SK-N-SH (cell line): ENCODE measurements at regions not wholly inside any gene's neighbourhood (a gene's known extent, or its start where the extent isn't known, plus 50 kb on each side); places are given as distances from the start of the nearest gene placed in this dataset.

Experiments
- CTCF ChIA-PET: fragments of 300-600, 350-600 bp; formaldehyde crosslinking; extraction: SDS; loops from one replicate; lab custom pipeline; 2021; lab: Yijun Ruan, JAX
- POLR2A ChIA-PET: fragments of 350-600 bp; sonication (Branson Sonifier 250); formaldehyde crosslinking; extraction: SDS; loops from one replicate; lab custom pipeline; 2020; ENCODE audit warnings: antibody characterized with exemption, inconsistent platforms; lab: Yijun Ruan, JAX
- DNase-seq: peaks from one replicate; pipeline ENCODE4 v3.0.0; 2012
- H2AFZ ChIP-seq: fragments of 200-600 bp; sonication (generic); 2 replicates; pipeline ENCODE4 v1.8.1; 2016; ENCODE audit warnings: antibody characterized with exemption, mild to moderate bottlenecking, low read depth
- H3F3A ChIP-seq: fragments of 200-600 bp; sonication (generic); replicated peaks from 2 replicates; pipeline ENCODE3; 2016; ENCODE audit warnings: antibody characterized with exemption, mild to moderate bottlenecking; ENCODE audit not compliant: insufficient read depth
- H3K27ac ChIP-seq, 2 experiments: fragments of 200-500 bp in 1 of 2; fragments of 200-600 bp in 1 of 2; sonication (Bioruptor generic) in 1 of 2; sonication (generic), shearing (Covaris generic) in 1 of 2; 2 replicates each; pipeline versions ENCODE4 v1.5.1 to v1.6.1; 2014 to 2016; ENCODE audit warnings: low read depth in 2 of 2, inconsistent platforms in 1 of 2, low read length in 1 of 2, mild to moderate bottlenecking in 1 of 2, mixed read lengths in 1 of 2
- H3K27me3 ChIP-seq: fragments of 200-600 bp; sonication (generic), shearing (Covaris generic); 2 replicates; pipeline ENCODE4 v1.6.1; 2016; ENCODE audit warnings: mixed run types; ENCODE audit not compliant: insufficient read depth
- H3K36me3 ChIP-seq, 2 experiments: fragments of 200-500 bp in 1 of 2; fragments of 200-600 bp in 1 of 2; sonication (Bioruptor generic) in 1 of 2; sonication (generic) in 1 of 2; replicated peaks in 1 of 2; 2 replicates each; pipeline versions ENCODE3 to v1.5.1; 2014 to 2016; ENCODE audit warnings: low read length in 1 of 2, mild to moderate bottlenecking in 1 of 2; ENCODE audit not compliant: insufficient read depth in 2 of 2, control insufficient read depth in 1 of 2
- H3K4me1 ChIP-seq, 2 experiments: fragments of 200-500 bp in 1 of 2; fragments of 200-600 bp in 1 of 2; sonication (Bioruptor generic) in 1 of 2; sonication (generic), shearing (Covaris generic) in 1 of 2; 2 replicates each; pipeline versions ENCODE4 v1.5.1 to v1.6.1; 2014 to 2016; ENCODE audit warnings: low read depth in 1 of 2, low read length in 1 of 2, mixed run types in 1 of 2; ENCODE audit not compliant: insufficient read depth in 2 of 2, control insufficient read depth in 1 of 2
- H3K4me2 ChIP-seq: fragments of 200-600 bp; sonication (generic), shearing (Covaris generic); 2 replicates; pipeline ENCODE4 v1.6.1; 2017; ENCODE audit warnings: mixed run types
- H3K4me3 ChIP-seq, 2 experiments: fragments of 200-500 bp in 1 of 2; fragments of 200-600 bp in 1 of 2; sonication (Bioruptor generic) in 1 of 2; sonication (generic), shearing (Covaris generic) in 1 of 2; 2 replicates each; pipeline versions ENCODE4 v1.5.1 to v1.8.1; 2014 to 2016; ENCODE audit warnings: low read depth in 2 of 2, inconsistent platforms in 1 of 2, low read length in 1 of 2, mild to moderate bottlenecking in 1 of 2, mixed read lengths in 1 of 2, moderate library complexity in 1 of 2
- H3K79me2 ChIP-seq: fragments of 200-600 bp; sonication (generic); 2 replicates; pipeline ENCODE4 v1.8.1; 2017; ENCODE audit warnings: mild to moderate bottlenecking; ENCODE audit not compliant: insufficient read depth
- H3K9ac ChIP-seq: fragments of 200-600 bp; sonication (generic); 2 replicates; pipeline ENCODE4 v1.6.1; 2017; ENCODE audit warnings: mixed run types
- H3K9me2 ChIP-seq: fragments of 200-600 bp; sonication (generic); 2 replicates; pipeline ENCODE4 v1.6.1; 2017; ENCODE audit warnings: mixed run types
- H3K9me3 ChIP-seq: fragments of 200-600 bp; sonication (generic); 2 replicates; pipeline ENCODE4 v1.6.1; 2017; ENCODE audit warnings: mixed run types, mild to moderate bottlenecking, moderate library complexity
- H4K20me1 ChIP-seq: fragments of 200-600 bp; sonication (generic); 2 replicates; pipeline ENCODE4 v1.6.1; 2017; ENCODE audit warnings: mild to moderate bottlenecking, mixed run types; ENCODE audit not compliant: insufficient read depth
- ELF1 ChIP-seq: IDR thresholded peaks from 2 replicates; pipeline ENCODE4 v1.4.0; 2012
- FOSL2 ChIP-seq: IDR thresholded peaks from 2 replicates; pipeline ENCODE4 v1.4.0; 2012; ENCODE audit warnings: low read depth, mild to moderate bottlenecking, moderate library complexity, borderline replicate concordance
- FOXM1 ChIP-seq: IDR thresholded peaks from 2 replicates; pipeline ENCODE4 v1.4.0; 2012; ENCODE audit warnings: low read depth, mild to moderate bottlenecking
- GABPA ChIP-seq: IDR thresholded peaks from 2 replicates; pipeline ENCODE4 v1.4.0; 2012; ENCODE audit warnings: low read depth, mild to moderate bottlenecking
- JUND ChIP-seq: IDR thresholded peaks from 2 replicates; pipeline ENCODE4 v1.4.0; 2012
- NFIC ChIP-seq: IDR thresholded peaks from 2 replicates; pipeline ENCODE4 v1.4.0; 2012; ENCODE audit warnings: borderline replicate concordance
- NRF1 ChIP-seq: IDR thresholded peaks from 2 replicates; pipeline ENCODE4 v1.6.1; 2012; ENCODE audit warnings: low read depth, mild to moderate bottlenecking, low read length
- POLR2AphosphoS5 ChIP-seq: IDR thresholded peaks from 2 replicates; pipeline ENCODE4 v1.6.1; 2012; ENCODE audit warnings: low read depth, low read length
- RAD21 ChIP-seq: IDR thresholded peaks from 2 replicates; pipeline ENCODE4 v1.6.1; 2012; ENCODE audit warnings: mild to moderate bottlenecking, low read length
- RCOR1 ChIP-seq: fragments of 150-350 bp; IDR thresholded peaks from 2 replicates; pipeline ENCODE4 v1.6.1; 2017; ENCODE audit warnings: antibody characterized with exemption, low read length
- RFX5 ChIP-seq: IDR thresholded peaks from 2 replicates; pipeline ENCODE4 v1.6.1; 2012; ENCODE audit warnings: mild to moderate bottlenecking, improper control_type of control experiment, low read length
- SIN3A ChIP-seq: IDR thresholded peaks from 2 replicates; pipeline ENCODE4 v1.6.1; 2012; ENCODE audit warnings: low read depth, mild to moderate bottlenecking, low read length, moderate library complexity, borderline replicate concordance
- SMC3 ChIP-seq: IDR thresholded peaks from 2 replicates; pipeline ENCODE4 v1.6.1; 2012; ENCODE audit warnings: low read depth, low read length, improper control_type of control experiment
- TAF1 ChIP-seq: IDR thresholded peaks from 2 replicates; pipeline ENCODE4 v1.6.1; 2012; ENCODE audit warnings: low read depth, mild to moderate bottlenecking, low read length, moderate library complexity, borderline replicate concordance
- YY1 ChIP-seq: IDR thresholded peaks from 2 replicates; pipeline ENCODE4 v1.4.0; 2012; ENCODE audit warnings: low read depth, mild to moderate bottlenecking
- WGBS: methylation state at CpG from one replicate; pipeline ENCODE4 v1.1.6; 2017; ENCODE audit warnings: low lambda C conversion rate; 5-methylcytosine and 5-hydroxymethylcytosine counted together
- TF ChIP-seq, protein P1 (sequence below): fragments of 150-350 bp; IDR thresholded peaks from 2 replicates; pipeline ENCODE4 v1.6.1; 2016; ENCODE audit warnings: mild to moderate bottlenecking, low read depth, low read length
- TF ChIP-seq, protein P2 (sequence below): IDR thresholded peaks from 2 replicates; pipeline ENCODE4 v1.4.0; 2012; ENCODE audit warnings: low read depth, borderline replicate concordance
- TF ChIP-seq, protein P3 (sequence below): fragments of 150-350 bp; IDR thresholded peaks from 2 replicates; pipeline ENCODE4 v1.6.1; 2017; ENCODE audit warnings: antibody characterized with exemption, low read length, low read depth, borderline replicate concordance
- TF ChIP-seq, protein P4 (sequence below): IDR thresholded peaks from 2 replicates; pipeline ENCODE4 v1.4.0; 2012; ENCODE audit warnings: low read depth, borderline replicate concordance
- TF ChIP-seq, protein P5 (sequence below): IDR thresholded peaks from 2 replicates; pipeline ENCODE4; 2012

DNA sequence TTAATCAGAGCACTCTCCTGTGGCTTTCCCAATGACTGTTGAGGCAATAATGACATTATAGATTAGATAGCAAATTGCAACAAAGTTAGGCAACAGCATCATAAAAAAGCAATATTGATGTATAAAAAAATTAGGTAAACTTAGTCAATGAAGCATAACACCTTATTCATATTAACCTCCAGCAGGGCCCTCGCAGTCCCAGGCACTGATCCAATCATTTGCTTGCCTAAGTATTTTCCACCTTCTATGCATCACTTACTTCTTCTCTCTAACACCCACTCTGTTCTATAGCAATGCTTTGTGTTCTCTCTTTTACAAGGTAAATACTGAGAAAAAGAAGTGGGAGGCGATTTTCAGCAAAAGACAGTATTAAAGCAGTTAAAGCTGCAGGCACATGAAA is 833.5 kb upstream of the ADGRL3 start:
- Histone ChIP-seq H4K20me1 (no peaks in the 10 kb centered on the region), H3K9me2 (no peaks in the 10 kb centered on the region), H3K79me2 (no peaks in the 10 kb centered on the region), H3K9ac (no peak overlapping the region), H3F3A (no peaks in the 10 kb centered on the region), H2AFZ (no peak overlapping the region), H3K4me1 (no peaks in the 10 kb centered on the region), H3K27me3 (no peaks in the 10 kb centered on the region), H3K4me3 (no peak overlapping the region), H3K27ac (no peak overlapping the region), H3K4me2 (no peak overlapping the region), H3K9me3 (no peaks in the 10 kb centered on the region), H3K36me3 (no peaks in the 10 kb centered on the region)
- no peak for DNase-seq
- ChIA-PET POLR2A (no interaction called here), CTCF (no interaction called here)
- 8% methylated on average over 2 of the region's 2 CpGs for WGBS
- TF ChIP-seq ELF1 (no peak), NFIC (no peak), SMC3 (no peak), JUND (no peak), TAF1 (no peak), RCOR1 (no peak), NRF1 (no peak), FOXM1 (no peak), SIN3A (no peak), RFX5 (no peak), YY1 (no peak), FOSL2 (no peak), GABPA (no peak), RAD21 (no peak), POLR2AphosphoS5 (no peak)
- TF ChIP-seq, protein P1, sequence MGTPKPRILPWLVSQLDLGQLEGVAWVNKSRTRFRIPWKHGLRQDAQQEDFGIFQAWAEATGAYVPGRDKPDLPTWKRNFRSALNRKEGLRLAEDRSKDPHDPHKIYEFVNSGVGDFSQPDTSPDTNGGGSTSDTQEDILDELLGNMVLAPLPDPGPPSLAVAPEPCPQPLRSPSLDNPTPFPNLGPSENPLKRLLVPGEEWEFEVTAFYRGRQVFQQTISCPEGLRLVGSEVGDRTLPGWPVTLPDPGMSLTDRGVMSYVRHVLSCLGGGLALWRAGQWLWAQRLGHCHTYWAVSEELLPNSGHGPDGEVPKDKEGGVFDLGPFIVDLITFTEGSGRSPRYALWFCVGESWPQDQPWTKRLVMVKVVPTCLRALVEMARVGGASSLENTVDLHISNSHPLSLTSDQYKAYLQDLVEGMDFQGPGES: no peak
- TF ChIP-seq, protein P2, sequence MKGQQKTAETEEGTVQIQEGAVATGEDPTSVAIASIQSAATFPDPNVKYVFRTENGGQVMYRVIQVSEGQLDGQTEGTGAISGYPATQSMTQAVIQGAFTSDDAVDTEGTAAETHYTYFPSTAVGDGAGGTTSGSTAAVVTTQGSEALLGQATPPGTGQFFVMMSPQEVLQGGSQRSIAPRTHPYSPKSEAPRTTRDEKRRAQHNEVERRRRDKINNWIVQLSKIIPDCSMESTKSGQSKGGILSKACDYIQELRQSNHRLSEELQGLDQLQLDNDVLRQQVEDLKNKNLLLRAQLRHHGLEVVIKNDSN: no peak
- TF ChIP-seq, protein P3, sequence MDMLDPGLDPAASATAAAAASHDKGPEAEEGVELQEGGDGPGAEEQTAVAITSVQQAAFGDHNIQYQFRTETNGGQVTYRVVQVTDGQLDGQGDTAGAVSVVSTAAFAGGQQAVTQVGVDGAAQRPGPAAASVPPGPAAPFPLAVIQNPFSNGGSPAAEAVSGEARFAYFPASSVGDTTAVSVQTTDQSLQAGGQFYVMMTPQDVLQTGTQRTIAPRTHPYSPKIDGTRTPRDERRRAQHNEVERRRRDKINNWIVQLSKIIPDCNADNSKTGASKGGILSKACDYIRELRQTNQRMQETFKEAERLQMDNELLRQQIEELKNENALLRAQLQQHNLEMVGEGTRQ: no peak
- TF ChIP-seq, protein P4, sequence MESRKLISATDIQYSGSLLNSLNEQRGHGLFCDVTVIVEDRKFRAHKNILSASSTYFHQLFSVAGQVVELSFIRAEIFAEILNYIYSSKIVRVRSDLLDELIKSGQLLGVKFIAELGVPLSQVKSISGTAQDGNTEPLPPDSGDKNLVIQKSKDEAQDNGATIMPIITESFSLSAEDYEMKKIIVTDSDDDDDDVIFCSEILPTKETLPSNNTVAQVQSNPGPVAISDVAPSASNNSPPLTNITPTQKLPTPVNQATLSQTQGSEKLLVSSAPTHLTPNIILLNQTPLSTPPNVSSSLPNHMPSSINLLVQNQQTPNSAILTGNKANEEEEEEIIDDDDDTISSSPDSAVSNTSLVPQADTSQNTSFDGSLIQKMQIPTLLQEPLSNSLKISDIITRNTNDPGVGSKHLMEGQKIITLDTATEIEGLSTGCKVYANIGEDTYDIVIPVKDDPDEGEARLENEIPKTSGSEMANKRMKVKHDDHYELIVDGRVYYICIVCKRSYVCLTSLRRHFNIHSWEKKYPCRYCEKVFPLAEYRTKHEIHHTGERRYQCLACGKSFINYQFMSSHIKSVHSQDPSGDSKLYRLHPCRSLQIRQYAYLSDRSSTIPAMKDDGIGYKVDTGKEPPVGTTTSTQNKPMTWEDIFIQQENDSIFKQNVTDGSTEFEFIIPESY: no peak
- TF ChIP-seq, protein P5, sequence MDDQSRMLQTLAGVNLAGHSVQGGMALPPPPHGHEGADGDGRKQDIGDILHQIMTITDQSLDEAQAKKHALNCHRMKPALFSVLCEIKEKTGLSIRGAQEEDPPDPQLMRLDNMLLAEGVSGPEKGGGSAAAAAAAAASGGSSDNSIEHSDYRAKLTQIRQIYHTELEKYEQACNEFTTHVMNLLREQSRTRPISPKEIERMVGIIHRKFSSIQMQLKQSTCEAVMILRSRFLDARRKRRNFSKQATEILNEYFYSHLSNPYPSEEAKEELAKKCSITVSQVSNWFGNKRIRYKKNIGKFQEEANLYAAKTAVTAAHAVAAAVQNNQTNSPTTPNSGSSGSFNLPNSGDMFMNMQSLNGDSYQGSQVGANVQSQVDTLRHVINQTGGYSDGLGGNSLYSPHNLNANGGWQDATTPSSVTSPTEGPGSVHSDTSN: no peak
